Breast epithelium (tissue), 3 donors: ENCODE measurements at regions not wholly inside any gene's neighbourhood (a gene's known extent, or its start where the extent isn't known, plus 50 kb on each side); places are given as distances from the start of the nearest gene placed in this dataset.

Experiments used
- CTCF ChIP-seq, 3 donors: fragments of 450-650 bp; IDR thresholded peaks; one replicate each; pipeline ENCODE4 v1.5.1; 2016 to 2017; ENCODE audit warnings: antibody characterized with exemption in 3 of 3, mild to moderate bottlenecking in 3 of 3, moderate library complexity in 3 of 3
- POLR2A ChIP-seq: fragments of 450-650 bp; IDR thresholded peaks from one replicate; pipeline ENCODE4 v1.6.1; 2016; ENCODE audit warnings: antibody characterized with exemption, mild to moderate bottlenecking, moderate library complexity
- POLR2AphosphoS5 ChIP-seq, 3 donors: sonication (generic); formaldehyde crosslinking; IDR thresholded peaks; one replicate each; pipeline ENCODE4 v1.6.1; 2017; ENCODE audit warnings: antibody characterized with exemption in 3 of 3

DNA sequence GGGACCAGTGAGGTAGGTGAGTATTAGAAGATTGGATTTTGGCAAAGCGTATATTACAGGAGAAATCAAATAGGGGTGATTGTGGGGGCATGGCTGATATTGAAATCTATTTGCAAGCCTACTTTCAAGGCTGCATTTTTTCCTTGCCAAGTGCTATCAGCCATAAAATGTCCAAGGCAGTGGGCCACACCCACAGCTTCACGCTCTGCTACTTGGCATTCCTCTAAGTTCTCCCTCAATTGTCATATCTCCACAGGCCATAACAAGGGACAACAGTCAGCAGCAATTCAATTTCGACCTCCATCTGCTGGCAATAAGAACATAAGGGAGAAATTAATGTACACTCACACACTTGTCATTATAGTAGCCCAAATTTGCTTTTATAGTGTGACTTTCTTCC lies 667.1 kb upstream of the PKN2 start:
- TF ChIP-seq POLR2A, result no peak
- TF ChIP-seq CTCF (IDR thresholded peaks at IDR 0.05), result no peak
- no peak for TF ChIP-seq POLR2AphosphoS5 (IDR thresholded peaks at IDR 0.05)
